SU-DHL-6 (cell line): ENCODE measurements at regions not wholly inside any gene's neighbourhood (a gene's known extent, or its start where the extent isn't known, plus 50 kb on each side); places are given as distances from the start of the nearest gene placed in this dataset.

ENCODE experiments used
- CTCF ChIP-seq: fragments of 200-600 bp; sonication (generic); IDR thresholded peaks from one replicate; pipeline ENCODE4 v1.5.1; 2017; ENCODE audit warnings: antibody characterized with exemption, mild to moderate bottlenecking, low read length, moderate library complexity; ENCODE audit not compliant: insufficient read depth, poor library complexity, severe bottlenecking
- EZH2phosphoT487 ChIP-seq: fragments of 200-600 bp; sonication (generic), shearing (Covaris generic); conservative IDR thresholded peaks from 2 replicates; pipeline ENCODE4 v1.6.1; 2018; ENCODE audit warnings: mild to moderate bottlenecking, antibody characterized with exemption, low read length, moderate library complexity, mixed read lengths

GRCh38 chr5:91449083-91449482, 66.0 kb upstream of the ARRDC3 start:
- TF ChIP-seq CTCF (no peak), EZH2phosphoT487 (no peak)
